C4-2B (cell line): ENCODE measurements at regions not wholly inside any gene's neighbourhood (a gene's known extent, or its start where the extent isn't known, plus 50 kb on each side); places are given as distances from the start of the nearest gene placed in this dataset.

Experiments used
- ZFX ChIP-seq: fragments of 450-650 bp; IDR thresholded peaks from 2 replicates; pipeline ENCODE4 v1.6.1; 2017
- TF ChIP-seq, protein P1 (sequence below): fragments of 450-650 bp; conservative IDR thresholded peaks from 2 replicates; pipeline ENCODE4 v1.5.1; 2017; ENCODE audit warnings: mild to moderate bottlenecking

DNA sequence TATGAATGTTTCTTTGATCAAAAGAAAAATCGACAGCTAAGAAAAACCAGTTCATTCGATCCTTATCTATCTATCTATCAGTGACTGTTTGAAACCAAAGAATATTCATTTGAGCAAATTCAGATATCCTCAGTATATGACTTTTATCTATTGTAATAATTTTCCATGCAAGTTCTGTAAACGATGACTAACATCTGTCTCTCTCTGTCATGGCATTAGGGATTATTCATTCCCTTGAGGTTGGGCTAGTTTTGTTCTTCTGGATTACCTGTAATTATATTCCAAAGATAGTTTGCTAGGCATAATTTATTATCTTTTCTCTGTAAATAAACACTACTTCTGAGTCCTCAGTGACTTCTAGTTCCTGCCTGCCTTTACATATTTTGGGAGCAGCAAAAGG, 497.7 kb upstream of the CDH11 start:
- TF ChIP-seq, protein P1, sequence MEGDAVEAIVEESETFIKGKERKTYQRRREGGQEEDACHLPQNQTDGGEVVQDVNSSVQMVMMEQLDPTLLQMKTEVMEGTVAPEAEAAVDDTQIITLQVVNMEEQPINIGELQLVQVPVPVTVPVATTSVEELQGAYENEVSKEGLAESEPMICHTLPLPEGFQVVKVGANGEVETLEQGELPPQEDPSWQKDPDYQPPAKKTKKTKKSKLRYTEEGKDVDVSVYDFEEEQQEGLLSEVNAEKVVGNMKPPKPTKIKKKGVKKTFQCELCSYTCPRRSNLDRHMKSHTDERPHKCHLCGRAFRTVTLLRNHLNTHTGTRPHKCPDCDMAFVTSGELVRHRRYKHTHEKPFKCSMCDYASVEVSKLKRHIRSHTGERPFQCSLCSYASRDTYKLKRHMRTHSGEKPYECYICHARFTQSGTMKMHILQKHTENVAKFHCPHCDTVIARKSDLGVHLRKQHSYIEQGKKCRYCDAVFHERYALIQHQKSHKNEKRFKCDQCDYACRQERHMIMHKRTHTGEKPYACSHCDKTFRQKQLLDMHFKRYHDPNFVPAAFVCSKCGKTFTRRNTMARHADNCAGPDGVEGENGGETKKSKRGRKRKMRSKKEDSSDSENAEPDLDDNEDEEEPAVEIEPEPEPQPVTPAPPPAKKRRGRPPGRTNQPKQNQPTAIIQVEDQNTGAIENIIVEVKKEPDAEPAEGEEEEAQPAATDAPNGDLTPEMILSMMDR = no peak
- TF ChIP-seq ZFX = no peak
